ENCODE measurements at regions not wholly inside any gene's neighbourhood (a gene's known extent, or its start where the extent isn't known, plus 50 kb on each side); places are given as distances from the start of the nearest gene placed in this dataset.

GRCh38 chrX:22396408-22396807, 123.7 kb downstream of the CBLL2 start:
- DNase-seq: no peak

GRCh38 chrX:22397566-22397965, 124.9 kb downstream of the CBLL2 start:
- no peak for DNase-seq

- DNase-seq: no peak
These were observed 126.9 kb downstream of the CBLL2 start for GRCh38 chrX:22399437-22400192.

GRCh38 chrX:22404297-22404696, 131.6 kb downstream of the CBLL2 start:
- DNase-seq: no peak

GRCh38 chrX:22406201-22406737, 133.6 kb downstream of the CBLL2 start:
- DNase-seq: no peak

- no peak for DNase-seq
These were observed 136.7 kb downstream of the CBLL2 start for GRCh38 chrX:22409418-22409817.

GRCh38 chrX:22424122-22424915, 151.6 kb downstream of the CBLL2 start:
- no peak for DNase-seq

GRCh38 chrX:22424919-22425318, 152.2 kb downstream of the CBLL2 start:
- DNase-seq: no peak

GRCh38 chrX:22429704-22430103, 157.0 kb downstream of the CBLL2 start:
- no peak for DNase-seq

GRCh38 chrX:22430701-22431100, 158.0 kb downstream of the CBLL2 start:
- DNase-seq: no peak

GRCh38 chrX:22433292-22434070, 160.8 kb downstream of the CBLL2 start:
- no peak for DNase-seq

- DNase-seq: no peak
These were observed 173.2 kb downstream of the CBLL2 start for GRCh38 chrX:22445880-22446279.

- no peak for DNase-seq
These were observed 190.2 kb downstream of the CBLL2 start for GRCh38 chrX:22462959-22463358.

GRCh38 chrX:22467571-22467970, 194.9 kb downstream of the CBLL2 start:
- DNase-seq: no peak

GRCh38 chrX:22481436-22481835, 208.7 kb downstream of the CBLL2 start:
- DNase-seq: no peak

- no peak for DNase-seq
These were observed 213.6 kb downstream of the CBLL2 start for GRCh38 chrX:22486296-22486695.

GRCh38 chrX:22516893-22517292, 244.2 kb downstream of the CBLL2 start:
- peak in 1 of 2 experiments; percentile 2 for DNase-seq

- DNase-seq: no peak
These were observed 247.6 kb downstream of the CBLL2 start for GRCh38 chrX:22520128-22520828.

GRCh38 chrX:22526339-22526738, 253.6 kb downstream of the CBLL2 start:
- DNase-seq: no peak

GRCh38 chrX:22527302-22527701, 254.6 kb downstream of the CBLL2 start:
- no peak for DNase-seq

GRCh38 chrX:22533898-22534297, 261.2 kb downstream of the CBLL2 start:
- DNase-seq: no peak

- DNase-seq: no peak
These were observed 261.9 kb downstream of the CBLL2 start for GRCh38 chrX:22534643-22535042.
